B cell (primary cell): ENCODE measurements at regions not wholly inside any gene's neighbourhood (a gene's known extent, or its start where the extent isn't known, plus 50 kb on each side); places are given as distances from the start of the nearest gene placed in this dataset.
"Not testable (repeated sequence)": the region's sequence is repeated elsewhere in the genome, so short reads cannot be mapped to it uniquely, and the experiment has no call there.

Experiments used
- CTCF ChIP-seq: fragments of 200-600 bp; IDR thresholded peaks from one replicate; pipeline ENCODE4 v1.8.0; 2022; ENCODE audit warnings: antibody characterized with exemption, mild to moderate bottlenecking
- EZH2 ChIP-seq: IDR thresholded peaks from 2 replicates; pipeline ENCODE4 v1.6.1; 2012; ENCODE audit warnings: borderline replicate concordance, low read depth, mild to moderate bottlenecking, moderate library complexity, low read length; ENCODE audit not compliant: insufficient read depth, poor library complexity, severe bottlenecking

GRCh38 chrX:35497453-35497852 is 300.7 kb upstream of the MAGEB16 start:
- TF ChIP-seq CTCF, EZH2: not testable (repeated sequence)
